ENCODE measurements at regions not wholly inside any gene's neighbourhood (a gene's known extent, or its start where the extent isn't known, plus 50 kb on each side); places are given as distances from the start of the nearest gene placed in this dataset.
"Not testable (repeated sequence)": the region's sequence is repeated elsewhere in the genome, so short reads cannot be mapped to it uniquely, and the experiment has no call there.

- no peak for TF ChIP-seq CTCF (IDR thresholded peaks at IDR 0.05; ENCODE audit: insufficient read depth, low read length, poor library complexity, severe bottlenecking)
- H3K4me3 ChIP-seq (replicated peaks; ENCODE audit: low read depth, low read length) = no peak overlapping the region
- H3K27me3 ChIP-seq (replicated peaks; ENCODE audit: control insufficient read depth, insufficient read depth, low read length) = no peaks in the 10 kb centered on the region
- DNase-seq (ENCODE audit: extremely low read depth, insufficient read length) = no peak
- H3K36me3 ChIP-seq (ENCODE audit: control insufficient read depth, insufficient read depth, low read length) = no peaks in the 10 kb centered on the region
These were observed 259.0 kb upstream of the ERBB4 start for GRCh38 chr2:212797484-212798205.

DNA sequence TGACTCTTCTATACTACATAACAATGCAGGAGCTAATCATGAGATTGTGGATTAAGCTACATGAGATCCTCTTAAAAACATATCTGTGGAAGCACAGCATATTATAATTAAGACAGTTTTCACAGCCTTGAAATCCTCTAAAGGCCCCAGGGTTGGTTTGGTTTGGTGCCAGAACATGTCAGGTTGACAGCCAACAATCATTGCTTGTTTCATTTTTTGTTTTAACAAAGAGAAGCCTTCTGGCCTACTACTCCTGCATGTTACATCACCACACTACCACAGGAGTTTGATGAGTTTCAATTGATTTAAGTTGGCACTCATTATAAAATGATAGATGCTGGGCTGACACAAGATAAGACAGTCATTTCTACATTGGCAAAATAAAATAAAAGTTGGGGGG, 255.9 kb upstream of the ERBB4 start:
- Histone ChIP-seq H3K27me3 (replicated peaks; ENCODE audit: control insufficient read depth, insufficient read depth, low read length) (no peaks in the 10 kb centered on the region), H3K36me3 (ENCODE audit: control insufficient read depth, insufficient read depth, low read length) (no peaks in the 10 kb centered on the region), H3K4me3 (replicated peaks; ENCODE audit: low read depth, low read length) (no peak overlapping the region)
- no peak for DNase-seq (ENCODE audit: extremely low read depth, insufficient read length)
- no peak for TF ChIP-seq CTCF (IDR thresholded peaks at IDR 0.05; ENCODE audit: insufficient read depth, low read length, poor library complexity, severe bottlenecking)

GRCh38 chr2:212791569-212791968, 253.0 kb upstream of the ERBB4 start:
- Histone ChIP-seq H3K4me3 (replicated peaks; ENCODE audit: low read depth, low read length) (no peak overlapping the region), H3K36me3 (ENCODE audit: control insufficient read depth, insufficient read depth, low read length) (no peaks in the 10 kb centered on the region), H3K27me3 (replicated peaks; ENCODE audit: control insufficient read depth, insufficient read depth, low read length) (no peaks in the 10 kb centered on the region)
- no peak for DNase-seq (ENCODE audit: extremely low read depth, insufficient read length)
- TF ChIP-seq CTCF (IDR thresholded peaks at IDR 0.05; ENCODE audit: insufficient read depth, low read length, poor library complexity, severe bottlenecking) = no peak

GRCh38 chr2:212786088-212786487, 247.5 kb upstream of the ERBB4 start:
- H3K36me3 ChIP-seq (ENCODE audit: control insufficient read depth, insufficient read depth, low read length); H3K4me3 ChIP-seq (replicated peaks; ENCODE audit: low read depth, low read length); DNase-seq (ENCODE audit: extremely low read depth, insufficient read length); H3K27me3 ChIP-seq (replicated peaks; ENCODE audit: control insufficient read depth, insufficient read depth, low read length): not testable (repeated sequence)

DNA sequence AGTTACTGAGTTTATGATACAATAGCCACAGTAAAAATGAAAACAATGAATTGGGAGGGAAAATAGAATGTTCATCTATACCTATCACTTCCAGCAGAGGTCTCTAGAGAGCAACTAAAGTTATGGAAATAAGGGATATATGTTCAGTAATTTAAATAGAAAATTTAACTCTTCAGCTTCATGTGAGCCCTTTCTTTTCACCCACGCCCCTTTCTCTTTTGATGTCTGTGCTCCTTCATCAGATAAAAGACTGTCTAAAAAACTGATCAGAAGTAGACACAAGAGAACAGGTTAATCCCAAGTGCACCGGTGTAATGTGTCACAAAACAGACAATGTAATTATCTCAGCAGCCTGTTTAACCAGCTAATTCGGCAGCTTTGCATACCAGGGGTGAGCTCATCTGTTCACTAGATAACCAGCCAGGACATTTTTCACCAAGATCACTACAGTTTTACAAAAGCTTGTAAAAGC, 238.5 kb upstream of the ERBB4 start:
- peak; percentile 25 for DNase-seq (ENCODE audit: extremely low read depth, insufficient read length)
- Histone ChIP-seq H3K4me3 (replicated peaks; ENCODE audit: low read depth, low read length) (0 out of 2 replicates have a peak overlapping the region, but pooled peaks have one; percentile 17), H3K27me3 (replicated peaks; ENCODE audit: control insufficient read depth, insufficient read depth, low read length) (no peaks in the 10 kb centered on the region), H3K36me3 (ENCODE audit: control insufficient read depth, insufficient read depth, low read length) (no peaks in the 10 kb centered on the region)
- TF ChIP-seq CTCF (IDR thresholded peaks at IDR 0.05; ENCODE audit: insufficient read depth, low read length, poor library complexity, severe bottlenecking) = peak; percentile 54

GRCh38 chr2:212773808-212774339, 235.3 kb upstream of the ERBB4 start:
- no peak overlapping the region for H3K4me3 ChIP-seq (replicated peaks; ENCODE audit: low read depth, low read length)
- DNase-seq (ENCODE audit: extremely low read depth, insufficient read length) = no peak
- TF ChIP-seq CTCF (IDR thresholded peaks at IDR 0.05; ENCODE audit: insufficient read depth, low read length, poor library complexity, severe bottlenecking) = no peak
- H3K27me3 ChIP-seq (replicated peaks; ENCODE audit: control insufficient read depth, insufficient read depth, low read length) = no peaks in the 10 kb centered on the region
- no peaks in the 10 kb centered on the region for H3K36me3 ChIP-seq (ENCODE audit: control insufficient read depth, insufficient read depth, low read length)
